ENCODE measurements at regions not wholly inside any gene's neighbourhood (a gene's known extent, or its start where the extent isn't known, plus 50 kb on each side); places are given as distances from the start of the nearest gene placed in this dataset.
"Not testable (repeated sequence)": the region's sequence is repeated elsewhere in the genome, so short reads cannot be mapped to it uniquely, and the experiment has no call there.

GRCh38 chr2:21966139-21966538 lies 842.4 kb downstream of the TDRD15 start:
- DNase-seq (ENCODE audit: low read depth): no peak

GRCh38 chr2:21970971-21971370 lies 847.2 kb downstream of the TDRD15 start:
- DNase-seq (ENCODE audit: low read depth): no peak

GRCh38 chr2:21972586-21972985 lies 848.8 kb downstream of the TDRD15 start:
- DNase-seq (ENCODE audit: low read depth): no peak

- no peak for DNase-seq (ENCODE audit: low read depth)
Measured at GRCh38 chr2:21981127-21981526, 857.4 kb downstream of the TDRD15 start.

GRCh38 chr2:21993002-21993401 lies 869.2 kb downstream of the TDRD15 start:
- DNase-seq (ENCODE audit: low read depth): no peak

- DNase-seq (ENCODE audit: low read depth): no peak
Measured at GRCh38 chr2:21996339-21996738, 872.6 kb downstream of the TDRD15 start.

- no peak for DNase-seq (ENCODE audit: low read depth)
Measured at GRCh38 chr2:21999522-21999921, 875.8 kb downstream of the TDRD15 start.

- DNase-seq (ENCODE audit: low read depth): no peak
Measured at GRCh38 chr2:22002066-22002465, 878.3 kb downstream of the TDRD15 start.

GRCh38 chr2:22003270-22003669 lies 879.5 kb downstream of the TDRD15 start:
- DNase-seq (ENCODE audit: low read depth): no peak

- no peak for DNase-seq (ENCODE audit: low read depth)
Measured at GRCh38 chr2:22011048-22011447, 887.3 kb downstream of the TDRD15 start.

- DNase-seq (ENCODE audit: low read depth): no peak
Measured at GRCh38 chr2:22020091-22020742, 896.4 kb downstream of the TDRD15 start.

GRCh38 chr2:22027345-22028005 lies 903.7 kb downstream of the TDRD15 start:
- DNase-seq (ENCODE audit: low read depth): no peak

GRCh38 chr2:22035361-22035830 lies 911.6 kb downstream of the TDRD15 start:
- DNase-seq (ENCODE audit: low read depth): no peak

- DNase-seq (ENCODE audit: low read depth): no peak
Measured at GRCh38 chr2:22037274-22037673, 913.5 kb downstream of the TDRD15 start.

GRCh38 chr2:22043784-22044183 lies 920.0 kb downstream of the TDRD15 start:
- DNase-seq (ENCODE audit: low read depth): no peak

GRCh38 chr2:22055784-22056620 lies 932.2 kb downstream of the TDRD15 start:
- no peak for DNase-seq (ENCODE audit: low read depth)

GRCh38 chr2:22056621-22057132 lies 932.9 kb downstream of the TDRD15 start:
- DNase-seq (ENCODE audit: low read depth): no peak

- no peak for DNase-seq (ENCODE audit: low read depth)
Measured at GRCh38 chr2:22062679-22063078, 938.9 kb downstream of the TDRD15 start.

GRCh38 chr2:22076454-22076853 lies 952.7 kb downstream of the TDRD15 start:
- DNase-seq (ENCODE audit: low read depth): no peak

GRCh38 chr2:22078701-22079100 lies 954.9 kb downstream of the TDRD15 start:
- DNase-seq (ENCODE audit: low read depth): no peak

GRCh38 chr2:22079583-22079982 lies 955.8 kb downstream of the TDRD15 start:
- no peak for DNase-seq (ENCODE audit: low read depth)

GRCh38 chr2:22086726-22087125 lies 963.0 kb downstream of the TDRD15 start:
- DNase-seq (ENCODE audit: low read depth): no peak

- DNase-seq (ENCODE audit: low read depth): not testable (repeated sequence)
Measured at GRCh38 chr2:22103617-22104016, 979.8 kb downstream of the TDRD15 start.

All from stimulated activated CD8-positive, alpha-beta memory T cell treated with anti-CD3 and anti-CD28 coated beads, Interleukin-15, amount 100 ng/mL, for 24 hours (primary cell).